GM19023 (cell line): ENCODE measurements at regions not wholly inside any gene's neighbourhood (a gene's known extent, or its start where the extent isn't known, plus 50 kb on each side); places are given as distances from the start of the nearest gene placed in this dataset.

Experiments used
- ATAC-seq: cut with Tn5 transposase; IDR thresholded peaks from one replicate; pipeline ENCODE4 v1.9.1; 2021; ENCODE audit warnings: mild to moderate bottlenecking, moderate library complexity; ENCODE audit not compliant: unreplicated experiment

DNA sequence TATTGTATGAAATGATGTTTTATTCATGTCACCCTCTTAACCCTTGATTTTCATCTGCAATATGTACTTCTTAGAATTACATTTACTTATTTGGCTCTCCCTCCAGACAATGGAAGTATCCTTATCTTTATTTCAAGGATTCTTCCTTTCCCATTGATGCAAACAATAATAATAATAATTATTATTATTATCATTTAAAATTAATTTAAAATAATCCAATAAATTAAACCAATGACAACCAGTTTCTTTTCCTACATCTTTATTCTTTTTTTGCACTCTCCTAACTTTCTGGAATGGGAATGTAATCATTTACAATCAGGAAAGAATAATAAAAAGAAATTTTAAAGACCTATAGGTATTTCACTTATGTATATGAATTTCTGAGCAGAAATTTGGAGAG lies 504.4 kb downstream of the INHBA start:
- ATAC-seq = no peak

- no peak for ATAC-seq
These were observed 505.1 kb downstream of the INHBA start for GRCh38 chr7:41197769-41198168.

- no peak for ATAC-seq
These were observed 509.1 kb downstream of the INHBA start for GRCh38 chr7:41193738-41194282.

- ATAC-seq = no peak
These were observed 512.3 kb downstream of the INHBA start for GRCh38 chr7:41190581-41190980.

DNA sequence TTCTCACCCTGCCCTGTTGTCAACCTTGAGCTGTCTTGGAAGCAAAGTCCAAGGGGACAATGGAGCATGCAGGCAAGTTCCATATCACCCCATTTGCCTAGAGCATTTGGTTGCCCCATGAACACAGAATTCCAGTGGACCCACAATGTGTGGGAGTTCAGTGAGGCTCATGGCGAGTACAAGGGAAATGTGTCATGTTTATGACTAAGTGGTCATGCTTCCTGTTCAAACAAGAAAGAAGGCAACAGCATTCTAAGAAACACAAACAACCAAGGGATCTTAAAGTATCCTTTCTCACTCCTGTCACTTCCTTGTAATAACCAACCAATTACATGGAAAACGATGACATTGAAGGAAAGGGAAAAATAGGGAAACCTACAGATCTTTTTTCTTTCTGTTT lies 513.0 kb downstream of the INHBA start:
- ATAC-seq = no peak

GRCh38 chr7:41188163-41189130 lies 514.4 kb downstream of the INHBA start:
- ATAC-seq = no peak

DNA sequence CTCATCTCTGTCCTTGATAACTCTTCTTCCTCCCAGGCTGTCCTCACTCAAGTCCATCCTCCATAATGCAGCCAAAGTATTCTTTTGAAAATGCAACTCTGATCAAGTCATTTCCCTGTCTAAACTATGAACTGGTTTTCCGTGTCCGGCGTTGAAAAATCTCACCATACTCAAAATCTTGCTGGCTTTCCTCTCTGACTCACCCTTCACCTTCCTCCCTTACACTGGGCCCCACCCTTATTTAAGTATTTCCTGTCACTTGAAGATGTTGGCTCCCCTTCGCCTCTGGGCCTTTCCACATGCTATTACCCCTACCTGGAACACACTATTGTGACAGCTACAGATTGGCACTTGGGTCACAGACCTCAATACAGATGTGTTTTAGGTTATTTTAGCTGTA lies 515.6 kb downstream of the INHBA start:
- ATAC-seq = no peak

GRCh38 chr7:41185851-41186250 lies 517.0 kb downstream of the INHBA start:
- ATAC-seq = no peak

DNA sequence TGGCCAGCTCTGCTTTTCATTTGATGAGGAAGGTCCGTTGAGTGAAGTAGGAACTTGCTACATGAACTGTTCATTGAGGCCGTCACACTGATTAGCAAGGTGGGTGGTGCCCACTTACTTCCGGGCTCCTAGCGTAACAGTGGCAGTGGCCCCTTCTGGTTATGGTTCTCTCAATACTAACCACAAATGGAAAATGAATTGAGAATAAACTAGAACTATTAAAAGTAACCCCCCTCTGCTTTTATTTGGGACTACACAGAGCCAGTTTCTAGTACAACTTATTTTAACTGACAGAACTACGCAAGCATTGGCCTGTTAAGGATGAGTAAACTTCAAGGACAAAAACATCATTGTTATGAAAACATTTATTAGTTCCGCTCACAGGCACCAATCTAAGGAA lies 519.1 kb downstream of the INHBA start:
- ATAC-seq = no peak

GRCh38 chr7:41182782-41183181 lies 520.1 kb downstream of the INHBA start:
- no peak for ATAC-seq

DNA sequence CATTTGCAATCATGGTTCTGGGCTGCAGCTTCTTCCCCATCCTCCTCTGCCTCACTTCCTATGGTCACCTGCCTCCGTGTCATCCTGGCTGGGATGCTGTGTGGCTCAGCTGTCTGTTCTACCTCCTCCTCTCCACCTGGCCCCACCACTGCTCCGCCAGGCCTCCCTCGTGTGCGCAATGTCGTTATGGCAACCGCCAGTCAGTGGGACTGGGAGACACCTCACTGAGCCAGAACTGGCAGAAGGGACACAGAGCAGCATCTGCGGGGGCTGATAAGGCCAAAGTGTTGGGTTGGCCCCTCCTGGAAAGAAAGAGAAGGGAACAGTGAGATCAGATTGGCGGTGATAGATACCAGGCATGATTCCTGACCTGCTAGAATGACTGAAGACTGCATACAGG lies 527.5 kb downstream of the INHBA start:
- ATAC-seq = no peak

GRCh38 chr7:41174521-41174920 lies 528.4 kb downstream of the INHBA start:
- ATAC-seq = no peak

- ATAC-seq = no peak
These were observed 532.4 kb downstream of the INHBA start for GRCh38 chr7:41170466-41170865.

DNA sequence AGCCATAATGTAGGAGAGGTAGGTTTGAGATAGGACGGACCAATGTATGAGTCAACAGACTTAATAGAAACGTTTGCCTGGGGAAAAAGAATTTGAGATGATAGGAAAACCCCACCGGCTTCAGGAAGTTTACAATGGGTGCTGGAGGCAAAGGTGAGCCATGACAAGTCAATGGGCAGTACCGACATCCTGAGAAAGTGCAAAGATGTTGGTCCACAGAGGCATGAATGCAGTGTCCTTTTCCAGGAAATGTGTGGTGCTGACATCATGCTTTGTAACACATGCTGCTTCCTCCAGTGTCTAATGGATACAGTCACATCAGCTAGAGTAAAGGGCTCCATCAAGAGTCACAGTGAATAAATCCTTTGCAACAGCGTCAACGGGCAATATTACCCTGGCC lies 533.6 kb downstream of the INHBA start:
- ATAC-seq = no peak

- ATAC-seq = no peak
These were observed 535.1 kb downstream of the INHBA start for GRCh38 chr7:41167836-41168235.

DNA sequence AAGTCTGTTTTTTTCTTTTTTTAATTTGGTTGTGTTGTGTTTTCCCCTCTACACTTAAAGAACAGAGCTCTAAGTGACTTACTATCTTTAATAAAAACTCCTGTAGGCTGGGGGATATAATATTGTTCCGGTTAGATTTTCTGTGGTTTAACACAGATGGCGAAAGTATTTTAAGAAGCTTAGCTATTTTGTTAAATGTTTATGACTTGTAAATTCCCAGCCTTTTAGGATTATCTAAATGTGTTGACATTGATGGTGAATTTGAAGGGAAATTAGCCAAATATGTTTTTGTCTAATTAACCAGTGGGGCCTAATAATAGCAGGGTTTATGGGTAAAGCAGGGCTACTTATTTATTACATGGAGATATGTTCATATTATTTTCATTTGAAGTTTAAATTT lies 538.5 kb downstream of the INHBA start:
- no peak for ATAC-seq

- no peak for ATAC-seq
These were observed 538.9 kb downstream of the INHBA start for GRCh38 chr7:41163991-41164390.

- ATAC-seq = no peak
These were observed 540.3 kb downstream of the INHBA start for GRCh38 chr7:41162612-41163011.

GRCh38 chr7:41161041-41161587 lies 541.8 kb downstream of the INHBA start:
- no peak for ATAC-seq

GRCh38 chr7:41156268-41156667 lies 546.6 kb downstream of the INHBA start:
- ATAC-seq = no peak

DNA sequence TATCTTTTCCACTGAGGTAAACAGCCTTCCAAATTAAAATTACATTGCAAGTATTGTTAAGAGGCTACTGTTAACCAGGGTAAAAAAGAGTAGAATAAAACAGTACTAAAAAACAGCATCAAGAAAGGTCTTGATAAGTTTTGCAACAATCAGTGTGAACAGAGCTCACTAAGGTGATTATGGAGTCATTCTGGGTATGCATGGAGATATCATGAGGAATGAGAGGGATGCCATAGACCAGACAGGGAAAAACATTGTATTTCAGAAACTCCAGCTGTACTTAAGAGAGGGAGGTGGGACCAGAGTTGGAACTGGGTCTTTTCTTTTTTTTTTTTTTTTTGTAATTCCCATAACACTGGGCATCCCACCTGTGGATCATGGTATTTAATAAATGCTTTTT lies 549.6 kb downstream of the INHBA start:
- no peak for ATAC-seq

DNA sequence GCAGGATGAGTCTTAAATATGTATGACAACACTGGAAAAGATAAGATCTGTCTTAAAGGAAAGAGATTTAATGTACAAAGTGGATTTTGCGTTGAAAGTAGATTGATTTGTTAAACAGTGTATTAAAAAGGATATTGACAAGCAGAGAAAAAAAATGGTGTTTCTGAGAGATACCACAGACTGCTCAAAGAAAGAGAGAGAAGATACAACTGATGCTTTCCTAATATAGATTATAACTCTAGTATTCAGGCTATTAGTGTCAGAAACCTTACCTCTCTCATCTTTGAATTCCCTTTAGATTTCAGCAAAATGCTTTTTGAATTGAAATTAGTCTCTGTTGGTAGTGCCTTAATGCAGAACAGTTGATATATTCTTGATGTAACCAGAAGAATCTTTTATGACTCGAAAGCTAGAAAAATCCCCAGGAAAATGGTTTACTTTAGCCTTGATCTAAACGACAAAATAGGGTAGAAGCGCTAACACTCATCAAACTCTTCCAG lies 550.7 kb downstream of the INHBA start:
- no peak for ATAC-seq
